SK-N-SH (cell line): ENCODE measurements at regions not wholly inside any gene's neighbourhood (a gene's known extent, or its start where the extent isn't known, plus 50 kb on each side); places are given as distances from the start of the nearest gene placed in this dataset.
A peak's percentile ranks its signal among the peaks of the same experiment; 100 is the strongest.

Source experiments
- CTCF ChIA-PET: fragments of 300-600, 350-600 bp; formaldehyde crosslinking; extraction: SDS; loops from one replicate; lab custom pipeline; 2021; lab: Yijun Ruan, JAX
- POLR2A ChIA-PET: fragments of 350-600 bp; sonication (Branson Sonifier 250); formaldehyde crosslinking; extraction: SDS; loops from one replicate; lab custom pipeline; 2020; ENCODE audit warnings: antibody characterized with exemption, inconsistent platforms; lab: Yijun Ruan, JAX
- DNase-seq: peaks from one replicate; pipeline ENCODE4 v3.0.0; 2012
- H2AFZ ChIP-seq: fragments of 200-600 bp; sonication (generic); 2 replicates; pipeline ENCODE4 v1.8.1; 2016; ENCODE audit warnings: antibody characterized with exemption, mild to moderate bottlenecking, low read depth
- H3F3A ChIP-seq: fragments of 200-600 bp; sonication (generic); replicated peaks from 2 replicates; pipeline ENCODE3; 2016; ENCODE audit warnings: antibody characterized with exemption, mild to moderate bottlenecking; ENCODE audit not compliant: insufficient read depth
- H3K27ac ChIP-seq, 2 experiments: fragments of 200-500 bp in 1 of 2; fragments of 200-600 bp in 1 of 2; sonication (Bioruptor generic) in 1 of 2; sonication (generic), shearing (Covaris generic) in 1 of 2; 2 replicates each; pipeline versions ENCODE4 v1.5.1 to v1.6.1; 2014 to 2016; ENCODE audit warnings: low read depth in 2 of 2, inconsistent platforms in 1 of 2, low read length in 1 of 2, mild to moderate bottlenecking in 1 of 2, mixed read lengths in 1 of 2
- H3K27me3 ChIP-seq: fragments of 200-600 bp; sonication (generic), shearing (Covaris generic); 2 replicates; pipeline ENCODE4 v1.6.1; 2016; ENCODE audit warnings: mixed run types; ENCODE audit not compliant: insufficient read depth
- H3K36me3 ChIP-seq, 2 experiments: fragments of 200-500 bp in 1 of 2; fragments of 200-600 bp in 1 of 2; sonication (Bioruptor generic) in 1 of 2; sonication (generic) in 1 of 2; replicated peaks in 1 of 2; 2 replicates each; pipeline versions ENCODE3 to v1.5.1; 2014 to 2016; ENCODE audit warnings: low read length in 1 of 2, mild to moderate bottlenecking in 1 of 2; ENCODE audit not compliant: insufficient read depth in 2 of 2, control insufficient read depth in 1 of 2
- H3K4me1 ChIP-seq, 2 experiments: fragments of 200-500 bp in 1 of 2; fragments of 200-600 bp in 1 of 2; sonication (Bioruptor generic) in 1 of 2; sonication (generic), shearing (Covaris generic) in 1 of 2; 2 replicates each; pipeline versions ENCODE4 v1.5.1 to v1.6.1; 2014 to 2016; ENCODE audit warnings: low read depth in 1 of 2, low read length in 1 of 2, mixed run types in 1 of 2; ENCODE audit not compliant: insufficient read depth in 2 of 2, control insufficient read depth in 1 of 2
- H3K4me2 ChIP-seq: fragments of 200-600 bp; sonication (generic), shearing (Covaris generic); 2 replicates; pipeline ENCODE4 v1.6.1; 2017; ENCODE audit warnings: mixed run types
- H3K4me3 ChIP-seq, 2 experiments: fragments of 200-500 bp in 1 of 2; fragments of 200-600 bp in 1 of 2; sonication (Bioruptor generic) in 1 of 2; sonication (generic), shearing (Covaris generic) in 1 of 2; 2 replicates each; pipeline versions ENCODE4 v1.5.1 to v1.8.1; 2014 to 2016; ENCODE audit warnings: low read depth in 2 of 2, inconsistent platforms in 1 of 2, low read length in 1 of 2, mild to moderate bottlenecking in 1 of 2, mixed read lengths in 1 of 2, moderate library complexity in 1 of 2
- H3K79me2 ChIP-seq: fragments of 200-600 bp; sonication (generic); 2 replicates; pipeline ENCODE4 v1.8.1; 2017; ENCODE audit warnings: mild to moderate bottlenecking; ENCODE audit not compliant: insufficient read depth
- H3K9ac ChIP-seq: fragments of 200-600 bp; sonication (generic); 2 replicates; pipeline ENCODE4 v1.6.1; 2017; ENCODE audit warnings: mixed run types
- H3K9me2 ChIP-seq: fragments of 200-600 bp; sonication (generic); 2 replicates; pipeline ENCODE4 v1.6.1; 2017; ENCODE audit warnings: mixed run types
- H3K9me3 ChIP-seq: fragments of 200-600 bp; sonication (generic); 2 replicates; pipeline ENCODE4 v1.6.1; 2017; ENCODE audit warnings: mixed run types, mild to moderate bottlenecking, moderate library complexity
- H4K20me1 ChIP-seq: fragments of 200-600 bp; sonication (generic); 2 replicates; pipeline ENCODE4 v1.6.1; 2017; ENCODE audit warnings: mild to moderate bottlenecking, mixed run types; ENCODE audit not compliant: insufficient read depth
- EZH2phosphoT487 ChIP-seq: fragments of 200-600 bp; sonication (generic); IDR thresholded peaks from 2 replicates; pipeline ENCODE4 v1.6.1; 2017; ENCODE audit warnings: low read depth, mixed run types, mild to moderate bottlenecking, antibody characterized with exemption, moderate library complexity, borderline replicate concordance
- FOSL2 ChIP-seq: IDR thresholded peaks from 2 replicates; pipeline ENCODE4 v1.4.0; 2012; ENCODE audit warnings: low read depth, mild to moderate bottlenecking, moderate library complexity, borderline replicate concordance
- FOXJ3 ChIP-seq: sonication (generic); formaldehyde crosslinking; IDR thresholded peaks from 2 replicates; pipeline ENCODE4 v1.5.1; 2020; ENCODE audit warnings: mild to moderate bottlenecking, missing genetic modification reagents
- GABPA ChIP-seq: IDR thresholded peaks from 2 replicates; pipeline ENCODE4 v1.4.0; 2012; ENCODE audit warnings: low read depth, mild to moderate bottlenecking
- GATA2 ChIP-seq: sonication (generic); formaldehyde crosslinking; IDR thresholded peaks from 2 replicates; pipeline ENCODE4 v1.5.0; 2020; ENCODE audit warnings: mild to moderate bottlenecking, missing genetic modification reagents
- JUND ChIP-seq: IDR thresholded peaks from 2 replicates; pipeline ENCODE4 v1.4.0; 2012
- MEF2A ChIP-seq: IDR thresholded peaks from 2 replicates; pipeline ENCODE4 v1.4.0; 2012; ENCODE audit warnings: low read depth, borderline replicate concordance
- MXI1 ChIP-seq: IDR thresholded peaks from 2 replicates; pipeline ENCODE4 v1.6.1; 2012; ENCODE audit warnings: mild to moderate bottlenecking, low read depth, low read length, improper control_type of control experiment
- NFIC ChIP-seq: IDR thresholded peaks from 2 replicates; pipeline ENCODE4 v1.4.0; 2012; ENCODE audit warnings: borderline replicate concordance
- NRF1 ChIP-seq: IDR thresholded peaks from 2 replicates; pipeline ENCODE4 v1.6.1; 2012; ENCODE audit warnings: low read depth, mild to moderate bottlenecking, low read length
- POLR2AphosphoS5 ChIP-seq: IDR thresholded peaks from 2 replicates; pipeline ENCODE4 v1.6.1; 2012; ENCODE audit warnings: low read depth, low read length
- RAD21 ChIP-seq: IDR thresholded peaks from 2 replicates; pipeline ENCODE4 v1.6.1; 2012; ENCODE audit warnings: mild to moderate bottlenecking, low read length
- RFX5 ChIP-seq: IDR thresholded peaks from 2 replicates; pipeline ENCODE4 v1.6.1; 2012; ENCODE audit warnings: mild to moderate bottlenecking, improper control_type of control experiment, low read length
- RXRA ChIP-seq: IDR thresholded peaks from 2 replicates; pipeline ENCODE4 v1.4.0; 2012; ENCODE audit warnings: low read depth, mild to moderate bottlenecking, borderline replicate concordance
- TEAD4 ChIP-seq: IDR thresholded peaks from 2 replicates; pipeline ENCODE4 v1.4.0; 2012; ENCODE audit warnings: mild to moderate bottlenecking, borderline replicate concordance; ENCODE audit not compliant: insufficient read depth
- USF1 ChIP-seq: IDR thresholded peaks from 2 replicates; pipeline ENCODE4 v1.4.0; 2012; ENCODE audit warnings: low read depth, borderline replicate concordance
- USF2 ChIP-seq: fragments of 150-350 bp; IDR thresholded peaks from 2 replicates; pipeline ENCODE4 v1.6.1; 2017; ENCODE audit warnings: antibody characterized with exemption, low read length, low read depth, borderline replicate concordance
- YY1 ChIP-seq: IDR thresholded peaks from 2 replicates; pipeline ENCODE4 v1.4.0; 2012; ENCODE audit warnings: low read depth, mild to moderate bottlenecking
- ZBTB33 ChIP-seq: IDR thresholded peaks from 2 replicates; pipeline ENCODE4 v1.4.0; 2012; ENCODE audit warnings: low read depth, borderline replicate concordance
- WGBS: methylation state at CpG from one replicate; pipeline ENCODE4 v1.1.6; 2017; ENCODE audit warnings: low lambda C conversion rate; 5-methylcytosine and 5-hydroxymethylcytosine counted together

- H3K9me2 ChIP-seq = no peaks in the 10 kb centered on the region
- POLR2A ChIA-PET = no interaction called here
- no peak for TF ChIP-seq NFIC
- no peak for TF ChIP-seq FOSL2
- no peak for TF ChIP-seq FOXJ3 (CRISPR knock-in tag)
- no peak for TF ChIP-seq YY1
- no peak for TF ChIP-seq RAD21
- TF ChIP-seq, all 33 proteins: peak for 0
- Histone ChIP-seq H3K36me3 (no peaks in the 10 kb centered on the region), H3K4me3 (no peak overlapping the region), H3K79me2 (no peaks in the 10 kb centered on the region), H3K4me1 (no peaks in the 10 kb centered on the region), H4K20me1 (no peaks in the 10 kb centered on the region), H3K27ac (no peak overlapping the region), H3K9ac (no peak overlapping the region), H3K4me2 (no peak overlapping the region), H3K27me3 (no peaks in the 10 kb centered on the region), H2AFZ (no peak overlapping the region), H3F3A (no peaks in the 10 kb centered on the region), H3K9me3 (no peaks in the 10 kb centered on the region)
- 23% methylated on average over 5 of the region's 5 CpGs for WGBS
- no peak for DNase-seq
- CTCF ChIA-PET = interaction anchor here (1.0 kb wide), 1 partner anchor 19 kb away, joined by 3 read pairs; no protein-coding TSS in a partner anchor
Measured at GRCh38 chr9:118767571-118767970, 601.7 kb downstream of the BRINP1 start.

GRCh38 chr9:118782790-118783463 is 586.3 kb downstream of the BRINP1 start:
- no peak overlapping the region for H3K4me3 ChIP-seq
- H3K4me1 ChIP-seq = peaks cover 0 to 5% of the 10 kb centered on the region in 2 experiments; a peak in 1 of 4 replicates
- no peak overlapping the region for H3K4me2 ChIP-seq
- TF ChIP-seq TEAD4 (no peak), RFX5 (no peak), GABPA (no peak), ZBTB33 (no peak), RAD21 (no peak)
- H3K27ac ChIP-seq = peak overlapping the region in 1 of 2 experiments; percentile 34; a peak in 1 of 4 replicates
- H4K20me1 ChIP-seq = no peaks in the 10 kb centered on the region
- H3K9ac ChIP-seq = no peak overlapping the region
- peak; percentile 5 for DNase-seq
- no peaks in the 10 kb centered on the region for H3K79me2 ChIP-seq
- H3K36me3 ChIP-seq = no peaks in the 10 kb centered on the region
- no peaks in the 10 kb centered on the region for H3F3A ChIP-seq
- 23% methylated on average over 5 of the region's 5 CpGs for WGBS
- no peaks in the 10 kb centered on the region for H3K9me2 ChIP-seq
- ChIA-PET POLR2A (no interaction called here), CTCF (interaction anchor here (0.9 to 1.1 kb wide), 2 partner anchors 20 to 177 kb away, joined by 3 to 4 read pairs; no protein-coding TSS in a partner anchor)
- H3K9me3 ChIP-seq = no peaks in the 10 kb centered on the region
- H3K27me3 ChIP-seq = no peaks in the 10 kb centered on the region
- H2AFZ ChIP-seq = no peak overlapping the region

- CTCF ChIA-PET = no interaction called here
- Histone ChIP-seq H3K4me2 (no peak overlapping the region), H2AFZ (no peak overlapping the region)
- TF ChIP-seq USF2 (no peak), NFIC (no peak), GATA2 (CRISPR knock-in tag) (no peak), YY1 (no peak), RXRA (no peak), JUND (no peak), RAD21 (no peak), USF1 (no peak), POLR2AphosphoS5 (no peak), FOSL2 (no peak), MXI1 (no peak), NRF1 (no peak), EZH2phosphoT487 (no peak), MEF2A (no peak)
Measured at GRCh38 chr9:118784033-118784432, 585.2 kb downstream of the BRINP1 start.

More at GRCh38 chr9:118784033-118784432, 585.2 kb downstream of the BRINP1 start:
- Histone ChIP-seq H3K79me2 (no peaks in the 10 kb centered on the region), H3K9ac (no peak overlapping the region), H3K27me3 (no peaks in the 10 kb centered on the region), H3K4me3 (no peak overlapping the region; a peak in 1 of 4 replicates), H3K9me2 (no peaks in the 10 kb centered on the region), H3K27ac (no peak overlapping the region), H3K36me3 (no peaks in the 10 kb centered on the region), H4K20me1 (no peaks in the 10 kb centered on the region), H3K4me1 (peaks cover 0 to 5% of the 10 kb centered on the region in 2 experiments; a peak in 1 of 4 replicates), H3K9me3 (no peaks in the 10 kb centered on the region), H3F3A (no peaks in the 10 kb centered on the region)
- no peak for DNase-seq
- 63% methylated on average over 3 of the region's 3 CpGs for WGBS
- POLR2A ChIA-PET = no interaction called here
